ENCODE measurements at regions not wholly inside any gene's neighbourhood (a gene's known extent, or its start where the extent isn't known, plus 50 kb on each side); places are given as distances from the start of the nearest gene placed in this dataset.

DNA sequence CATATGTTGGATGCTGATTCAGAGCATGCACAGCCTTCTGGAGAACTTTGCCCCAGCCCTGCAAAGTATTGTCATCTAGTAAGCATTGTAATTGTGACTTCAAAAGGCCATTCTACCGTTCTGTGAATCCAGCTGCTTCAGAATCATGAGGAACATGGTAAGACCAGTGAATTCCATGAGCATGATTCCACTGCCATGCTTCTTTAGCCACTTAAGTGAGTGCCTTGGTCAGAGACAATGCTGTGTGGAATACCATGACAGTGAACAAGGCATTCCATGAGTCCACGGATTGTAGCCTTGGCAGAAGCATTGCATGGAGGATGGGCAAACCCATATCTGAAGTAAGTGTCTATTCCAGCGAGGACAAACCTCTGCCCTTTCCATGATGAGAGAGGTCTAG, 123.7 kb downstream of the S1PR1 start:
- no peak overlapping the region for H3K4me2 ChIP-seq
- POLR2A ChIA-PET: no interaction called here
- H3K4me1 ChIP-seq: no peaks in the 10 kb centered on the region
- WGBS (ENCODE audit: missing lambda C conversion rate): 6% methylated on average over 2 of the region's 3 CpGs
- DNase-seq (ENCODE audit: low read depth in 1 of 2, low spot score in 1 of 2) (no peak), FAIRE-seq (no peak), ATAC-seq (no peak)
- no peak overlapping the region for H3K4me3 ChIP-seq
- no peak overlapping the region for H3K27ac ChIP-seq
- no peaks in the 10 kb centered on the region for H3K9me3 ChIP-seq
- no peak for TF ChIP-seq NFE2L2 (conservative IDR thresholded peaks at IDR 0.05; ENCODE audit: low read length)
- TF ChIP-seq POLR2A (IDR thresholded peaks at IDR 0.05; ENCODE audit: low read length): no peak
- TF ChIP-seq MAFK (IDR thresholded peaks at IDR 0.05; ENCODE audit: partially characterized antibody): no peak
- no peak for TF ChIP-seq EHMT2 (IDR thresholded peaks at IDR 0.05; ENCODE audit: low read depth)
- TF ChIP-seq ZNF302 (CRISPR knock-in tag; IDR thresholded peaks at IDR 0.05): no peak
- TF ChIP-seq HOXA7 (CRISPR knock-in tag; IDR thresholded peaks at IDR 0.05): no peak
- no peak for TF ChIP-seq KDM5A (IDR thresholded peaks at IDR 0.05)
- TF ChIP-seq ZSCAN20 (CRISPR knock-in tag; IDR thresholded peaks at IDR 0.05): no peak
- no peak for TF ChIP-seq EHF (CRISPR knock-in tag; IDR thresholded peaks at IDR 0.05)
- TF ChIP-seq, protein P1, sequence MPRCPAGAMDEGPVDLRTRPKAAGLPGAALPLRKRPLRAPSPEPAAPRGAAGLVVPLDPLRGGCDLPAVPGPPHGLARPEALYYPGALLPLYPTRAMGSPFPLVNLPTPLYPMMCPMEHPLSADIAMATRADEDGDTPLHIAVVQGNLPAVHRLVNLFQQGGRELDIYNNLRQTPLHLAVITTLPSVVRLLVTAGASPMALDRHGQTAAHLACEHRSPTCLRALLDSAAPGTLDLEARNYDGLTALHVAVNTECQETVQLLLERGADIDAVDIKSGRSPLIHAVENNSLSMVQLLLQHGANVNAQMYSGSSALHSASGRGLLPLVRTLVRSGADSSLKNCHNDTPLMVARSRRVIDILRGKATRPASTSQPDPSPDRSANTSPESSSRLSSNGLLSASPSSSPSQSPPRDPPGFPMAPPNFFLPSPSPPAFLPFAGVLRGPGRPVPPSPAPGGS (IDR thresholded peaks at IDR 0.05): no peak
- CTCF ChIA-PET: no interaction called here

DNA sequence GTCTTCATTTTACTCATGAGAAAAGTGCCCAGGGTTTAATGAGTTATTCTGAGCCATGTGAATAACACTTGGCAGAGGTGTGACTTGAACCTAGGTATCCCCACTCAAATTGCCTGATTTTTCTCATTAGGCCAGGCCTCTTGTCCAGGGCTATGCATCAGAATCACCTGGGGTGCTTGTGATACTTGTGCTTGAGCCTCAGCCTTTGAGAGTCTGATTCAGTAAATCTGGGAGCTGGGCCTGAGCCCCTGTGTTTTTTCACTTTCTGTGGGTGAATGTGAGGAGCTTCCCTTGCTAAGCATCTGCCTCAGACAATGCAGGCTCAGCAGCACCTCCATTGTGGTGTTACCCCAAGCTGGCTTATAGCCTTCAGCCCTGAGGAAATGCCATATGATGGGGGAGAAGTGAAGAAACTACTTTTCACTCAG, 127.1 kb downstream of the S1PR1 start:
- FAIRE-seq: no peak
- CTCF ChIA-PET: interaction anchor here (0.6 kb wide), 1 partner anchor 177 kb away, joined by 5 read pairs; no protein-coding TSS in a partner anchor
- TF ChIP-seq HEYL (CRISPR knock-in tag; IDR thresholded peaks at IDR 0.05): no peak
- TF ChIP-seq FOSB (CRISPR knock-in tag; IDR thresholded peaks at IDR 0.05): no peak
- no peak for TF ChIP-seq RNF2 (IDR thresholded peaks at IDR 0.05; ENCODE audit: borderline replicate concordance, low read depth)
- no peak for TF ChIP-seq NPAS2 (CRISPR knock-in tag; IDR thresholded peaks at IDR 0.05; ENCODE audit: borderline replicate concordance)
- TF ChIP-seq ZC3H11A (IDR thresholded peaks at IDR 0.05): no peak
- TF ChIP-seq, protein P2, sequence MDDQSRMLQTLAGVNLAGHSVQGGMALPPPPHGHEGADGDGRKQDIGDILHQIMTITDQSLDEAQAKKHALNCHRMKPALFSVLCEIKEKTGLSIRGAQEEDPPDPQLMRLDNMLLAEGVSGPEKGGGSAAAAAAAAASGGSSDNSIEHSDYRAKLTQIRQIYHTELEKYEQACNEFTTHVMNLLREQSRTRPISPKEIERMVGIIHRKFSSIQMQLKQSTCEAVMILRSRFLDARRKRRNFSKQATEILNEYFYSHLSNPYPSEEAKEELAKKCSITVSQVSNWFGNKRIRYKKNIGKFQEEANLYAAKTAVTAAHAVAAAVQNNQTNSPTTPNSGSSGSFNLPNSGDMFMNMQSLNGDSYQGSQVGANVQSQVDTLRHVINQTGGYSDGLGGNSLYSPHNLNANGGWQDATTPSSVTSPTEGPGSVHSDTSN (IDR thresholded peaks at IDR 0.05): no peak
- TF ChIP-seq RAD21 (conservative IDR thresholded peaks at IDR 0.05 in 1 of 2, IDR thresholded peaks at IDR 0.05 in 1 of 2): no peak
- TF ChIP-seq, protein P3, sequence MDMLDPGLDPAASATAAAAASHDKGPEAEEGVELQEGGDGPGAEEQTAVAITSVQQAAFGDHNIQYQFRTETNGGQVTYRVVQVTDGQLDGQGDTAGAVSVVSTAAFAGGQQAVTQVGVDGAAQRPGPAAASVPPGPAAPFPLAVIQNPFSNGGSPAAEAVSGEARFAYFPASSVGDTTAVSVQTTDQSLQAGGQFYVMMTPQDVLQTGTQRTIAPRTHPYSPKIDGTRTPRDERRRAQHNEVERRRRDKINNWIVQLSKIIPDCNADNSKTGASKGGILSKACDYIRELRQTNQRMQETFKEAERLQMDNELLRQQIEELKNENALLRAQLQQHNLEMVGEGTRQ (IDR thresholded peaks at IDR 0.05): no peak
- no peak for TF ChIP-seq POLR2AphosphoS2 (conservative IDR thresholded peaks at IDR 0.05; ENCODE audit: low read length)
- TF ChIP-seq ZNF302 (CRISPR knock-in tag; IDR thresholded peaks at IDR 0.05): no peak
- TF ChIP-seq HOXA7 (CRISPR knock-in tag; IDR thresholded peaks at IDR 0.05): no peak
- TF ChIP-seq CEBPB (IDR thresholded peaks at IDR 0.05): no peak
- TF ChIP-seq EP300 (IDR thresholded peaks at IDR 0.05): no peak
- no peak for TF ChIP-seq MAZ (IDR thresholded peaks at IDR 0.05; ENCODE audit: borderline replicate concordance, low read depth, low read length)
- TF ChIP-seq EHMT2 (IDR thresholded peaks at IDR 0.05; ENCODE audit: low read depth): no peak
- TF ChIP-seq HOXB5 (CRISPR knock-in tag; IDR thresholded peaks at IDR 0.05): no peak
- no peak for TF ChIP-seq SMC3 (IDR thresholded peaks at IDR 0.05)
- no peak for TF ChIP-seq TP53 (CRISPR knock-in tag; IDR thresholded peaks at IDR 0.05)
- no peak for TF ChIP-seq ZFP36 (IDR thresholded peaks at IDR 0.05; ENCODE audit: borderline replicate concordance, partially characterized antibody)
- POLR2A ChIA-PET: no interaction called here
- peaks cover 3% of the 10 kb centered on the region; the same call in 1 of the 3 replicates for H3K4me1 ChIP-seq
- no peak overlapping the region for H3K4me2 ChIP-seq
- H3K27ac ChIP-seq: no peak overlapping the region
- no peak for ATAC-seq
- no peaks in the 10 kb centered on the region for H3K9me3 ChIP-seq
- no peak for DNase-seq (ENCODE audit: low read depth in 1 of 2, low spot score in 1 of 2)
- H3K4me3 ChIP-seq: no peak overlapping the region

Data from A549 (cell line).